Fibroblast of upper back skin (primary cell): ENCODE measurements at regions not wholly inside any gene's neighbourhood (a gene's known extent, or its start where the extent isn't known, plus 50 kb on each side); places are given as distances from the start of the nearest gene placed in this dataset.

Experiments
- DNase-seq: peaks from one replicate; pipeline ENCODE4 v3.0.0-alpha.2; 2013

DNA sequence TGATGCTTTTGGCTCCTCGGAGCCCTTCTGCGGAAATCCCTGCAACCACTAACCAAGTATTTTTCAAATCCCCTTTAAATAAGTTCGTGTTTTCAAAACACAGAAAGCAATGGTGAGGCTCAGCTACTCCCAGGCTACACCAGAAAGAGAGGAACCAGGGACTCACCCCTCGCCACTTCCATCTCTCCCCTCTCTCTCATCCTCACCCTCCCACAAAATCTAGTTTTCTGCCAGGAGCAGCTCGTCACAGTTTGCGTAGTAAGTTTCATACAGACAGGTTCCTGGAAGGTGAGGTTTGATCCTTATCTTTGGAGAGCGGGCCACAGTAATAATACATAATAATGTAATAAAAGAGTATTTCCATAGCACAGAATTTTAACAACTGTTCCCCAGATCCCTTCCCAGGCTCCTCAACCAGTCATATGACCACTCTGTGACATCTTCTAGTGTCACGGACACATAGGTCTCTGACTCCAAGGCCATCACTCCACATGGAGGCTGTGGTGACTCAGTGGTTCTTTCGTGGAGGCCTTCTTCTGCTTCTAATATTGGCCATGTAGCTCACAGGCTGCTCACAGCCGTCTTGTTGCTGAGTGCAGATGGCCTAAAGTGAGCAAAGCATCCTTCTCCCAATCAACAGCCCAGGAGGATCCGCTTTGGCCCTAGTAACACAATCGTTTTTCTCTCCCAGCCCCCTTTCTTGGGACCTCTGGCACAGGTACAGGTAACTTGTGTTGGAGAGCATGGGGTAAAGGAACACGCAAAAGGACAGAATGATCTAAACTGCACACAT lies 295.7 kb downstream of the CDC5L start:
- no peak for DNase-seq

DNA sequence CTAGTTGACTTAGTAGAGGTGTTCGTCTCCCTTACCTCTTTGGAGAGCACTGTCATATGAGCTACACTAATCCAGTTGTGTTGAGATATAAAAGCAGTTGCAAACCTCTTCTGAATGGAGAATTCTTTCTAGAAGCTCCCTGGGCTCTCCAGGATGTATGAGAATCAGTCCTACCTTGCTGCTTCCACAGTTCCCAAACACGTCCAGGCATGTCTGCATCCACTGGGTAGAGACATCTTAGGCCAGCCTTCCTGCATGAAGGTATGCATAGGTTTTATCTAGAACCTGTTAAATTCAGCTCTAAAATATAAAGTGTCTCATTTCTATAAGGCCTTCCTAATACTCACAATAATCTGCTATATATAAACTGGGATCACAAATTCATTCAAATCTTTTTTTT lies 297.7 kb downstream of the CDC5L start:
- DNase-seq = no peak

DNA sequence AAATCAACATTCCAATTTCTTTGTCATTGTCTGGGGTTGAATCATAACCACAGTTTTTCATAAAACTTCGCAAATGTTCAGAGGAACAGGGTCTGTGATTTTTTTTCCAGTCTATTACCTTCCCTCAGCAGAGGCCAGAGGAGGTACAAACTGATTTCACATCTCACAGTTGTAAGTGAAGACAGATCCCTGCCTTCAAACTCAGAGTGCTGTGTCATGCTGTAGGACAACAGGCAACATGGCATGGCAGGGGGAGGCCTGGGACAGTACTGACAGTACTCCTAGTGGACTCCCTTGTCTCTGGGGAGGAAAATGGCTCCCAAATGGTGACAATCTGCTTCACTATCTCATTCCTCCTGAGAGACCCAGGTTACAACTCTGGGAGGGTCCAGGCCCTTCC lies 308.6 kb downstream of the CDC5L start:
- DNase-seq = peak; percentile 95

DNA sequence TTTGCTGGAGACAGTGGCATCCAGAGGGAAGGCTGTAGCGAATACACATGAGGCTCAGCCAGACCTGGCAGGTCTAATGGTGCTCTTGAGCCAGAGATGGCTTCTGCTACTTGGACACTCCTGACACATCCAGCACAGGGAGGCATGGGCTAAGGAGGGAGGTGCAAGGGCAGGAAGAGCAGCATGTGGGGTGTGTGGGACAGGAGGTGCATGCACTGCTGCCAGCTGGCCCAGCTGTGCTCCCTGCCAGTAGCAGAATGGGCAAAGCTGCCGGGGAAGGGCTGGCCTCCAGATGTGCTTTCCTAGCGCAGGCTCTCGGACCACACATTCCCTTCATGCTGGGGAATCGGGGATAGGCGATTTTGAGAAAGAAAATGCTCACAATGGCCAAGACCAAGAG lies 309.2 kb downstream of the CDC5L start:
- DNase-seq = peak; percentile 59

DNA sequence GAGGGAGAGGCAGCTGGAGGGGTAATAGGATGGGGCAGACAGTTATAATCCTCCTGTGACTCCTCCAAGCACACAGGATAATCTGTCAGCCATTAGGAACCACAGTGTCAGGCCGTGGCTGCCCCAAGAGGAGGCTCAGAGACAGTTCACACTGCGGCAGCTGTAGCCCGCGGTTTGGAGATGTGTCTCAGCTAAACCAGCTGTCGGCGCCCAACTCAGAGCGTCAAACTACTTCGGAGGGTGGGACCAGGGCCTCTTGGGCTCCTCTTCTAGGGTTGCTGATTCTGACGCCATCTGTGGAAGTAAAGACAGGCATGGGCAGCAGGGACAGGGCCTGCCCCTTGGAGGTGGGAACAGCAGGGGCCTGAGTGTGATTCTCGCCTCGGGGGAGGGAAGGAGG lies 309.8 kb downstream of the CDC5L start:
- DNase-seq = peak; percentile 93

DNA sequence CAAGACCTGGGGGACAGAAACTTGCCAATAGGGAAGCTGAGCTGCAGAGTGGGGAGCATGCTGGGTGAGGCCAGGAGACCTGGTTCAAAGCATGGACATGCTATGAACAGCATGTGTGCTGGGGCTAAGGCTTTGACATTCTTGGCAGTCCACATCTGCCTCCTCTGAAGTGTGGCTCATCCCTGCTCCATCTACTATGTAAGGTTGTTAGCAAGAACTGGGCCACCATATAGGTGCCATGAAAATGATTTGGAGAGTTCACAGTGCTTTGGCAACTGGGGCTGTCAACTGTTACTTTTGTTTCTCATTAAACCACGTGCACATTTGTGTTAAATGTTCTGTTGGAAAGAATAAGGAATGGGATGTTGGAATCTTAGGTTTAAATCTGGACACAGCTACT lies 311.1 kb downstream of the CDC5L start:
- no peak for DNase-seq

DNA sequence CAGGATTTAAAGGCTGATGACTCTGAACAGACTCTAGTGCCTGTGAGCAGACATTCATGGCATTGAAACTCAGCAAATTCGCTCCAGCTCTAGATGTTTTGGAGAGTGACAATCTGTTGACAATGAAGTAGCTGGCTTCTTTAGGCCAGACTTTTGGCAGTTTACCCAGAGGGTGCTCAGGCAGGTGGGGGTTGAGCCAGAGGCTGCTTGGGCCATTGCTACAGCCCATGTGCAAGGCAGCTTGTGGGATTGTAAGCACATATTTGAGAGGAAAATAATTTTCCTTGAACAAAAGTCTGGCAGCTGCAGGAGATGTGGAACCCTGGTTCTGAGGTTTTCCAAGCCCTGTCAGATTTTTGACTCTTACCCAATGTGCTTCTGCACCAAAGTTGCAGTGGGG lies 311.6 kb downstream of the CDC5L start:
- DNase-seq = peak; percentile 91

DNA sequence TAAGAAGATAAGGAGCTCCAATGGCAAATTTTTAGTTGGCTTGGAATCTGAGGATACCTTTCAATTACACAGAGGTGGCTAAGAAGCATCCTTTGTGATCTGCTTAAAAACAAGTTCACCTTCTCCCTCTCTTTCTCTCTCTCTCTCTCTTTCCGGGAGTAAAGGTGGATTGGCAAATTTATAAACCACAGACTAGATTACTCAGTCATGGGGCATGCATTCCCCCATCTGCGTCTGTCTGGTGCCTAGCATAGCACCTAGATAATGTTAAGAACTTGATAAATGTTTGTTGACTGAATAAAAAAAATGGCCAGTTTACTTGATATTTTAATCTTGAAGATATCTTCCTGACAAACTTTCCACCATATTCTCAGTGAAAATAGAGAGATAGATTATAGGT lies 312.3 kb downstream of the CDC5L start:
- peak; percentile 46 for DNase-seq

DNA sequence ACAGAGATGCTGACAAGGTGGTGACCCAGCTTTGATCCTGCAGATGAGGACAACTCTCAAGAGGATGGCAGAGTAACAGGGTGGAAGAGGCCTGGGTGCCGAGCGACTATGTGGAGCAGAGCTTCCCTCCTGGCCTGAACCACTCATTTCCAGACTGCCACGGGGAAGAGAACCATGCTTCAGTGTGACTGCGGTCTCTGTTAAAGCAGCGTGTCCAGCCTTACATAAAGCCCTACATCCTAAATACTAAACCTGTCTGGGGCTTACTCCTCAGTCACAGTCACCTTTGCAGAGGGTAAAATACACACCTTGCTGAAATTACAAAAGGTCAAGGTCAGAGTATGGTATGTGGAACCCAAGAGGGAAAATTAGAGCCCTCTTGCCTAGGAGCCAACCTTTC lies 312.9 kb downstream of the CDC5L start:
- no peak for DNase-seq

DNA sequence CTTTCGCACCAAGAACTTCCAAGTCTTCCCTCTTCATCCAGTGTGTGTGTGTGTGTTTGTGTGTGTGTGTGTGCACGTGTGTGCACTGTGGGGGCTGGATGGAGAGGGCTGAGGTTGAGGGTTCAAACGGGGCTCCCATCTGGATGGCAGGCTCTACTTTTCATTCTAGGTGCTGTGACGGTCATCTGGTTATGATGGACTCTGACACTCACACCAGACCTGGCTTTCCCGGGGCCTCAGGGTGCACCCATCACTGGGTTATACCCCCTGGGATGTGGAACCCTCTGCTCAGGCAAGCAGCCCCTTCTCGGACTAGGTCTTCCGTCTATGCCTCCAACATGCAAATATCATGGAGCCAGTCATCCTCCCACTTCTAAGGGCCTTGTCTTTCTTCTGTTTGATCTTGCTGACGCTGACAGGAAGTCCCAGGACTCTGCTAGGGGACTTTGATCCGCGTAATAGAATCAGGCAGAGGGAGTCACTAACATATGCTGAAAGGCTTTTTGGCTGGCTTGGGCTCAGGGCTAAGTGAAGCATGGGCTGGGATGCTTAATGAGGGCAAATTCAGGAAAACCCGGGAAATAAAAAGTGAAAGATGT lies 313.6 kb downstream of the CDC5L start:
- no peak for DNase-seq

DNA sequence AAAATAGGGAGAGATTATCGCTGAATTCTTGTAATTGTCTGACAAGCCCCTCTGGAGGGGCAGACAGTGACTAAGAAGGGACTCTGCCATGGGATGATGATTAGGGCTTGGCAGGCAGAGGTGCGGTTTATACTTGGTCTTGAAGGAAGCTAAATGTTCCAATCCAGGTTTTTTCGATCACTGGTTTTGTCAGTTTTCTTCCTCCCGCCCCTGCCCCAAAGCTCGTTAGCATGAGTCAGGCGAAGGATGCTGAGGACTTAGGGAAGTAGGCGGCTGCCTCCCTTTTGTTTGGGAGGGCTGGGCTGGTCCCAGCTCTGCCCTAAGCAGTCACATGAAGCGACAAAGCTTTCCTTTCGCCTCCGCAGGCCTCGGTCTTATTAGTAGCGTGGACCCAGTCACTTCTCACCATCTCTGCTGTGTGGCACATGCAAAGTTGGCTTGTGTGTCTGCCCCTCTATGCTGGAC lies 314.2 kb downstream of the CDC5L start:
- peak; percentile 94 for DNase-seq

DNA sequence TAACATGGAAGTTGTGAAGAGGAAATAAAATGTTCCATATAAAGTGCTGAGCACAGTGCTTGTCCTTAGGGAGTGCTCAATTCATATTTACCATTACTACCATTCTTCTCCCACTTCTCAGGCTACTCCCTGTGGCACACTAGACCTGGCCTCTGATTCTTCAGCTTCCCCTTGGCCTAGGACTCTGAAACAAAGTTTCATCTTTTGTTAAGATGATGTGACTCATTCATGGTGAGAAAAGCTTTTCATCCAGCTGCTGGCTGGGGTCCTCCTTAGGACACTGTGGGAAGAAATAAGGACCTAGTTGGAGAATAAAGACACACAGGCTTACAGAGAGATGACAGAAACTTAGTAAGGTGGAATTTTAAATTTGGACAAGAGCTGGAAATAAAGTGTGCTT lies 314.8 kb downstream of the CDC5L start:
- DNase-seq = peak; percentile 62

DNA sequence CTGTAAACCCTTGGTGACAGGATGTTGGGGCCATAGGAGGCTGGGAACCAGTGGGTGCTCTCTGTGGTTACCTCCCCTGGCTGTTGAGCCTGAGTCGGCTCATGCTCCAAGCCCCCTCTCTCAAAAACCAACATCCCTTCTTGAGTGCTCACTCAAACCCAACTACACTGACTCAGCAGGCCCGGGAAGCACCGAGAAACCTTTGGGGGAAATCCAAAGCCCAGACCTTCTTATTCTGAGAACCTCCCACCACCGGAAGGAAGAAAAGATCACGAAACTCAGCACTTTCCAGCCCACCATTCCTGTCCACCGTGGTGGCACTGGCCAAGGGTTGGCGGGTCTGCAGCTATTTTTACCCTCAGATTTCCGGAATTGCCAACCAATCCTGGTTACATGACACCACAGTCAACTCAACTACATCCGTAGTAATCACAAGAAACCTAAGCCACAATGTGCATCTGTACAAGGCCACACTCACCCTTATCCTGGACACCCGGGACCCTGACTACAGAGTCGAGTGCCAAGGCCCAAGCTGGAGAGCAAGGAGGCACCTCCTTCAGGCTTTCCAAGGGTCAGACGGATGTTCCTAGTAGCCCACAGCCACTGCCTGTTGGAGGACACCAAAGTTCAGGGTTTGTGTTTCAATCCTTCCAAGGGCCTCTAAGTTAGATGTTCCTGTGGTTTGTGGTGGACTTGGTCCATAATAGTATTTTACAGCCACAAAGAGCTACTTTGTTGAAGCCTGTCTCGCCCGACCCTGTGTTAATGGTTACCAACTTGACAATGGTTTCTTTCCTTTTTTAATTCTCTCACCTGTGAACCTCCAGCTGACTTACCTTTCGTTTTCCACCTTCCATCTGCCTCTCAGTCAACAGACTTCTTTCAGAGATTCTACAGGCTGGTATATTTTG lies 317.0 kb downstream of the CDC5L start:
- DNase-seq = no peak

DNA sequence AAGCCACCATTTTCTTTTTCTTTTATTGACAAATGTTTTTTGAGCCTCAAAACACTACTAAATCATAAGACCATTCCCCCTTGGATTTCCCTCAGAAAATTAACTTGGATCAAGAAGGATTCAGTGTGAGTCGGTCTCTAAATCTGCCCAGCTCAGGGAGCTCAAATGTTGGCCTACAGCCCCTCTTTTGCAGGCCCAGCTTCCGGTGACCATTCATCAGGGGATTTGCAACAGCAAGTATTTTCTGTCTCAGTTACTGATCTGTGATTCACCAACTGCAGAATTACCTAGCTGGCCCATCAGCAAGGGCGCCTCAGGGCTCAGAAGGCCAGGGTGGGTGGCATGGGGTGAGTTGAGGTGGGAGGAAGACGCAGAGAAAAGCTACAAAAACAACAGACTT lies 318.1 kb downstream of the CDC5L start:
- no peak for DNase-seq

DNA sequence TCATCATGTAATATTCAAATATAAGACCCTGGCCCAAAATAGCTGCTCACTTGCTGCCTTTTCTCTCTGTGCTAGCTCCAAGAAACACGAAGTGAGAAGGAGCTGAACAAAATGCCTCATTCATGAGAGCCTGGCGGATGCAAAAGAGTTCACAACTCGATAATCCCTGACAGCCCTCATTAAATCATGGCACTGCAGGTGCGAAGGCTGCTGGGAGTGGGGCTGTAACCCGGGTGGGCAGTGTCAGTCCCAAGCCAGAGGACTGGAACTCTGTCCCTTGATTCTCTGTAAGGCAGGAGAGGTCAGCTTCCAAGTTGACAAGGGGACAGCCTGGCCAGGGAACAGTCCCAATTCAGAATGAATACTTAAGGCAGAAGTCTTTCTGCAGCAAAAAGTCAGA lies 318.5 kb downstream of the CDC5L start:
- no peak for DNase-seq

DNA sequence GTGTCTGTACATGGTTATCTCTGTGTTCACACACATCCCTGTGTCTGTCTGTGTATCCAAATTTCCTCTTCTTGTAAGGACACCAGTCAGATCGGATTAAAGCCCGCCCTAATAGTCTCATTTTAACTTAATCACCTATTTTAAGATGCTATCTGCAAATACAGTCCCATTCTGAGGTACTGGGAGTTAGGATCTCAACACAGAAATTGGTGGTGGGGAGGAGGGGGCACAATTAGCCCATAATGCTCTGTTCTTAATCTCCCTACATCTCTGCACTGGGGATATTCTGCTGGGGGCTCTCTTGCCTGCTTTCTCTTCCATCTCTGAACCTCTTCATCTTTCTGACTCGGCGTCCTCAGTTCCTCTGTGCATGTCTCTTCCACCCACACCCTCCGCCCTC lies 320.7 kb downstream of the CDC5L start:
- DNase-seq = no peak

DNA sequence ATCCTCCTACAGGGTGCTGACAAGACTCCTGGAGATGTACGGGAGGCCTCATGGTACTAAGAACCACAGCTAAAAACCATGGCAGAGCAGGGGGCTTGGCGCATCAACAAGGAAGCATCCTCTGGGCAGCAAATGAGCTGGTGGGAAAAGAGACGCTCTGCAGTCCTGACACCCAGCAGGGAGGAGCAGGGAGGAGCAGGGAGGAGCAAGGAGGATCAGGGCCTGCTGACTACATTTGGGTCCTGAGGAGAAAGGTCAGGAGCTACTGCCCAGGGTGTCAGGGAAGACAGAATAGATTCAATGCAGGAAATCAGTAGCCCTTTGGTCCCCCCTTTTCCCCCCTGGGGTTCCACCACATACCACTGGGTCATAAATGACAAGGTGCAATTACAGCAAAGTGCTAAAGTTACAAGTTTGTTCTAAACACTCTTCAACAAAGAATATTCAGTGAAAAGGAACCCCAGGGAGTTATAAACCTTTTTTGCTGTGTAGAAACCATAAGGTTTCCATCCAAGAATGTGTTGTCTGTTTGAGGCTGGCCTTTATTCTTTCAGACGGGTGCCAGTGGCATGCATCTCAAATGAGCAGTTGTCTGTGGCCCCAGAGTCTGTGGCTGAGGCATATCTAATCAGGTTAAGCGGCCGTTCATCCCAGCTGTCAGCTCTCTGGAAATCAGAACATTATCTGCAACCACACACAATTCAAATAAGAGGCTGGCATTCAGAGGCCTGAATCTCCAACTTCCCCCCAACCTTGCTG lies 325.0 kb downstream of the CDC5L start:
- peak; percentile 29 for DNase-seq

DNA sequence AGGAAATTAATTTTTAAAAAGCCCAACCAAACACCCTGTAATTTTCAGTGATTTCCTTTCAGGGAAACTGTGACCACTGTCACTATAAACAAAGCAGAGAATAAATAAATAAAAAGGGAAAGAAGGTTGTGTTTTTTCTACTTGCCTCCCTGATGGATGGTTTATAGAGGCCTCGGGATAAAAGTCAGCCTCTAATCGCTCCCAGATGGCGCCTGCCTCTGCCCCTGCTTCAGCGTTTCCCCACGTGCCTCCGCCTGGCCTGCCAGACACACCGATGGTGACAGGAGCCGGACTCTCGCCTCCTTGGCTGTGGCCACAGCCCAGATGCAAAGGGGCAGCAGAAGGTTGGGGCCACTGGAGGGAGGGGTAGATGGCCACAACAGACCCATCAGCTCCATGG lies 327.7 kb downstream of the CDC5L start:
- DNase-seq = peak; percentile 53

DNA sequence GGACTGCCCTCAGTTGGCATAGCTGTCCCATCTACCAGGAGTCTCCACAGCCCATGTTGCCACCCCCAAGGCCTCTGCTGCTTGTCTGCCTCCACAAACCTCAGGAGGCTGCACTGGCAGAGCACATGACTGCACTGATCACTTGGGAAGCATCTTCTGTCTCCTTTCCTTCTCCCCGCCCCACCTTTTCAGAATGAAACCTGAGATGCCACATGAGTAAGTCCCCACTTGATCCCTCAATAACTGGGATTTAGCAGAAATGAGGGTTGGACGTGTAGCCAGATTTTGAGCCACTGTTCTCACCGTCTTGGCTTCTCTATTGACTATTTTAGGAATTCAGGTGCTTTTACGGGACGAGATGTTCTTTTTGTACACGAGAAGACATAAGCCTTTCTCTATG lies 328.4 kb downstream of the CDC5L start:
- DNase-seq = no peak

DNA sequence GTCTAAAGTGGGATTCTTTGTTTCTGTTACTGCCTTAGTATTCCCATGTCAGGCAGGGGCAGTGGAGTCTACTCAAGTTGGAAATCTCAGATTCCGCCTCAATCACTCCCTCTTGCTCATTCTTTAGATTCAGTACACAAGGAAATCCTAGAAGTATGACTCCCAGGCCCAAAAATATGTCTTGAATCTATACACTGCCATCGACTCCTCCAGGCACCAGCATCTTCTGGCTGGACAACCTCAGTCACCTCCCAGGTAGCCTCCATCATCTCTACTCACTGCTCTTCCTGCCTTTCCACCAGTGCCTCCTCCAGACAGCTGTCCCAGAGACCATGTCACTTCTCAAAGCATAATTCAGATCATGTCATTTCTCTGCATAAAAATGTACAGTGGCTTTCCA lies 329.9 kb downstream of the CDC5L start:
- DNase-seq = no peak

DNA sequence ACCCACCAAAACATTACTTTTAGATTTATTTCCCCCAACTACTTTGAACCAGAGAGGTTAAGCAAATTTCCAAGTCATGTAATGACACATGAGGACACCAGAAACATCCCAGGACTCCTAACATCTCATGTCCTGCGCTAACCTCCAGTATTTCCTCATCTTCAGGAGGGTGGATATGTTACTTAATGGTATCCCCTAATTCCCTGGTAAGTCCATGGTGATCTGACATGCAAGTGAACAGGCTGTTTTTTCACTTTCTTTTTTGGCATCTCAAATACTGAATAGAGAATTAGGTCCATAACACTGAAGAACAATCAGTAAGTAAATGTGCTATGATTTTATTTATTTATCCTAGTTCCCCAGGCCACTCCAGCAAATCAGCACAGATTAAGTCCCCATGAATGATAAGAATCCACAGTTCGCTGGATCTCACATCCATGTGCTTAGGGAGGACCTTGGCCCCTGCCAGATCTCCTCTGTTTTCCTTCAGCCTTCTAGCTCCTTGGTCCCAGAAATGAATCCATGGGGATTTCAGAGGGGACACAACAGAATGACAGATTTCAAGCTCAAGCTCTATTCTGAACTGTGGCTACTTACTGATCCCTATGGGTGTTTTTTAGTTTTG lies 334.6 kb downstream of the CDC5L start:
- DNase-seq = no peak

DNA sequence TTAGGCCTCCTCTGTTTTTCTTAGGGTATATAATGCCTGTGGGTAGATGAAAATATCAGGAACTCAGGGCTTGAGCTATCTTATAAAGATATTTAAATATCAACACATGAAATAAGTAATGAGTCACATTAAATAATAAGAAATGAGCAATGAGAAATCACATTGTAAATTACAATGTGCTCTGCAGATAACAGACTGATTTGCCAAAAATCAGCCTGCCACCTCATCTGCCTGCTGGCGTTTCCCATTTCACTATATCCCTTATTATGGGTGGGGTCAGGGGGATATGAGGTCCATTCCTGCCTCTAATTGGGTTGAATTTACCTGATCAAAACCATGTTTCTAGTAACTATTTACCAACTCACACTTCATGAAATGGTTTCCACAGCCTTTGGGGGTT lies 335.2 kb downstream of the CDC5L start:
- DNase-seq = no peak
